HS-27A (cell line): ENCODE measurements at regions not wholly inside any gene's neighbourhood (a gene's known extent, or its start where the extent isn't known, plus 50 kb on each side); places are given as distances from the start of the nearest gene placed in this dataset.

Experiments
- DNase-seq: peaks from one replicate; pipeline ENCODE4 v3.0.0-alpha.2; 2012; ENCODE audit warnings: low read depth, missing footprints

DNA sequence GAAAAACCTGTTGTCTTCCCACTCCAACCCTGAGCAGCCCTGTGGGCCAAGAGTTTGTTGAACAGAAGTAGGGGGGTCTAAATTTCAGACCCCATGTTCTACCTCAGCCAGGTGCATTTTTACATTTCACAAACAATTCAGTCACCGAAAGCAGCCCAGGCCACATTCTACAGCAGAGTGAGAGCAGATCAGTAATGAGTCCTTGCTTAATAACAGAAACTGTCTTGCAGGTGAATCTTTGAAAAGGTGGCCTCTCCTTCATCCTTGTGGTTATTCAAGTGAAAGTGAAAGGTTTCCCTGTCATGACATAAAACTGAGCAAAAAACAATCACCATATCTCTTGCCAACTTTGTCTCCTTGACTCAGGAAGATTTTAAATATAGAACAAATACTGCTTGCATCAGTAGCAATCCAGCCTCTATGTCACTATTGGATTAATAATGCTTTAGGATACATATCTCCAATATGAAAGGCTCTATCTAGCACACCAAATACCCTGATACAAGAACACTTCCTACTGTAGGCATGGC lies 670.2 kb downstream of the DIAPH3 start:
- DNase-seq: no peak

GRCh38 chr13:59494151-59494550 lies 669.6 kb downstream of the DIAPH3 start:
- no peak for DNase-seq

DNA sequence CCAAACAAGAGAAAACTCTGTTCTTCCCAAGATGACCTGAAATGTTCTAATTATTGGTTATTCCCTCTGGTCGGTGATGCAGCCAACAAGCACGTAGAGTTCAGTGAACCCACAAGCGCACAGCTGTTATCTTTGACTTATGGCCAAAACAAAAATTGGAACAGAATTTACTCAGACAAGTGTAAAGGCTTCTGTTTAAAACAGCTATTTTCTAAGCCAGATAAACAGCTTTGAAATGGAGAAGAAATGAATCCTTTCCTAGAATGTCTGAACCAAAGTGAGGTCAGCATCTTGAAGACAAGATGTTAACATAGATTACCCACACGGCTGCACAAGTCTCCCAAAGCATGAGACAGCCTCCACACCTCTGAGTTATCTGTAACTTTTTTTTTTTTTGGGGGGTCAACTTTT lies 669.2 kb downstream of the DIAPH3 start:
- peak; percentile 66 for DNase-seq

- DNase-seq: no peak
These were observed 668.4 kb downstream of the DIAPH3 start for GRCh38 chr13:59495299-59495698.

DNA sequence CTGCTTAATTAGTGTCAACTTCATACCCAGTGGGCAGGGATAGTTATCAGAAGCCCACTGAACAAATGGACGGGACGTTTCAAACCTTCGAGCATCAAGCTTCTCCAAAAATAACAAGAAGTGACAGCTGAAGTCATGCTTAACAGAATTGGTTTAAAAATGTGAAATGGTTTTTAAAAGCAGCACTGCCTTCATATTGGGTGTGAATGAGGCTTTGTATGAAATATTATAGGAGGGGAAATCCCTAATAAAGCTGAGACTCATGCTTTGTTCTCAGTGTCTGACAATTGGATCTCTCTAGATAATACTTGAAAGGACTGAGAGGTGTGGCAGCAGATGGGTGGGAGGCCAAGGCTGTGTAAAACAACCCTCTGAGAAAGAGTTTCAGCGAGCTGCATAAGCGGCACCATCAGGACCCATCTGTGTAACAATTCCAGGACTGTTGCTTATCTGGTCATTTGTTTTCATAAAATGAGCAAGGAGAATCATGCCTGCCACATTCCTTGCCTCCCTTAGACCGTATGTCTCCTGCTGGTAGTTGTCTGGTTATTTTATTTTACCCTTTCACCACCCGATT lies 667.7 kb downstream of the DIAPH3 start:
- no peak for DNase-seq

- no peak for DNase-seq
These were observed 666.0 kb downstream of the DIAPH3 start for GRCh38 chr13:59497621-59498247.

- DNase-seq: no peak
These were observed 662.7 kb downstream of the DIAPH3 start for GRCh38 chr13:59501004-59501403.

DNA sequence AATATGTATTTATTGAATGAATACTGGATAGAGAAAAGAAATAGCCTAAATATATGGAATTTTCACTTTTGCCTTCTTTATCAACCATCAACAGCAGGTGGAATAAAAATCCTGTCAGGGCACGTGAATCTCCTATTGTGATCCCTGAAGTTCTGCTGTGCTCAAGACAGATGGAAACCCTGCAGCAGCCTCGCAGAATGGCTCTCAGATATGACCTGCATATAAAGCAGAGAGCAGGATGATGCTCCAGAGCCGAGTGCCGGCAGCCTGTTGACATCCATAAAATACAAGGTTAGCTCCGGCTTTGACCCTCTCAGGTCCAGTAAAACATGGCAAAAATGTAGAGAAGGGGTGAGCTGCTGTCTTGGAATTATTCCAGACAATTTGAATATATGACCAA lies 659.3 kb downstream of the DIAPH3 start:
- DNase-seq: no peak

DNA sequence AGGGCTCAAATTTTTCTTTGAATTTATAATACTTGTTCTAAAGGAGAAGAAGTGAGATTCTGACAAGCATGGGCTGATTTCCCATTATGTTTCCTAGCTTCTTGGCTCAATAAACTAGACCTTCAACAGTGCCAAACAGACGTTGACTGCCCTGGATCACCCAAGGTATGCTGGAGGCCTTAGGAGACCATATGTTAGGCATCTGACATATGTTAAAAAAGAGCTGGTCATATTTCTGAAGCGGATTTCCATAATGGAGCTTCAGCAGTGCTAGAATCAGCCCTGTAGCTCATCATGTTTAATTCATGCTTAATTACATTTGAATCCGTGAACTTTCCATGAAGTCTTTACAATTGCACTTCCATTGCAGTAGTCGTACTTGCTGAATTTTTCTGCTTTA lies 653.3 kb downstream of the DIAPH3 start:
- no peak for DNase-seq

DNA sequence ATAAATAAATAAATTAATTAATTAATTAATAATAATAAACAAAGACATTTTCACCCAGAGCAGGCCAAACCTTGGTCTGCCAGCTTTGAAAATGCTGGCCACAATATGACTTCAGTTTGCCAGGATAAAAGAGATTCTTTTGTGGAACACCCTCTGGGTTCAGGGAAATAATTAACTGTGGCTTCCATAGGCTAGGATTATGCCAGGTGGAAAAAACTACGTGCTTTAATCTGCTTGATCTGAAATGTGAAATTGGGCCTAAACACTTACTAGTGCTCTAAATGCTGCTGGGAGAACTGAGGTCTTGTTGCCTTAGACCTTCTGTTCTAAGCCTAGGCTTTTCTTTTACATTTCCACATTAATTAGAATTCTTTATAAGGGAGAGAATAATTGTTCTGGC lies 650.0 kb downstream of the DIAPH3 start:
- DNase-seq: no peak

GRCh38 chr13:59514316-59514715 lies 649.4 kb downstream of the DIAPH3 start:
- no peak for DNase-seq

DNA sequence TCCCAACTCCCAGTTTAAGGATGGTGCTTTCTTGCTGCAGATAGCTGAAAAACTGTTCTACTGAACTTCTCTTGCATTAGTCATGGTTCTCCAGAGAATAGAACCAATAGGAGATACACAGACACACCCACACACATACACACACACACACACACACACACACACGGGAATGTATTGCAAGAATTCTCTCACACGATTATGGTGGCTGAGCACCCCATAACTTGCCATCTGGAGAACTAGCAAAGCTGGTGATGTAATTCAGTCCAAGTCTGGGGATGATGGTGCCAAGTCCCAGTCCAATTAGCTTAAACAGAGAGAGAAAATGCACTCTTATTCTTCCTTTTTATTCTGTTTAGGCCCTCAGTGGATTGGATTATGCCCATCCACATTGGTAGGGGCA lies 643.9 kb downstream of the DIAPH3 start:
- no peak for DNase-seq

- no peak for DNase-seq
These were observed 642.2 kb downstream of the DIAPH3 start for GRCh38 chr13:59521549-59521948.

GRCh38 chr13:59522652-59523051 lies 641.1 kb downstream of the DIAPH3 start:
- DNase-seq: no peak

DNA sequence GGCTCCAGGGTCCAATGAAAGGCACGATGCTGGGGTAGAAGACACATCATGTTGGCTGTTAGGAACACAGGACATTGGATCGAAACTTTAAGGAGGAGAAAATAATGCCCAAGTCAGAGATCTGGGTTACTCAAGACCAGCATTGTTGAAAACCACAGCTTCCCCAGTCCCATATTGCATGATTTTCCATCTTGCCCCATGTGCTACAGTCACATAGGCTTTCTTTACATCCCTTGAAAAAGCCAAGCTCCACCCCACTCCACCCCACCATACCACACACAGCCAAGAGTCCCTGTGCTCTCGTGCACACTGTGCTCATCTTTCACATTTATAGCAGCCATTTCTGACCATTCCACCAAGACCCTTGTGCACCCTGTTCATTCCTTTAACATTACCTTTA lies 636.2 kb downstream of the DIAPH3 start:
- no peak for DNase-seq

DNA sequence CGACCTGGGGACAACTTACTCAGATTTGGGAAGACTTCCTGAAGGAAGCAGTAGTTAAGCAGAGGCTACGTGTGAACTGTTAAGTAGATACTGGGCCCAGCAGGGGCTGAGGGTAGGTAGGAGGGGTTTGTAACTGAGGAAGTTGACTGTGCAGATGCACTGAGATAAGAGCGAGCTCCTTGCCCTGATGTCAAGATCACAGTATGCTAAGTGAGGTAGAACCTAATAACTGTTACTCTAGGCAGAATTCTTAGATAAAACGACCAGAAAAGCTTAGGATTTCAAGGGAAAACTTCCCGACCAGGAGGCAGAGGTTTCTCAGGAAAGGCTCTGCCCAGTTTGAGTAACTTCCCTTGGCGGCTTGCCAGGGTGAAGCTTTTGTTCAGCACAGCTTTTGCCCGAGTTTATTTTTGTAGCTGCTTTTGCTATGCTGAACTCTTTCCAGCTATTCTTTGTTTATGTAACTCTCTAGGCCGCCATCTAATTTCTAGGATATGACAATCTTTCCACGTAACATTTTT lies 632.1 kb downstream of the DIAPH3 start:
- DNase-seq: peak; percentile 51

GRCh38 chr13:59532405-59532804 lies 631.3 kb downstream of the DIAPH3 start:
- DNase-seq: no peak

GRCh38 chr13:59533561-59534555 lies 629.9 kb downstream of the DIAPH3 start:
- DNase-seq: peak; percentile 9

GRCh38 chr13:59534806-59535205 lies 628.9 kb downstream of the DIAPH3 start:
- no peak for DNase-seq

DNA sequence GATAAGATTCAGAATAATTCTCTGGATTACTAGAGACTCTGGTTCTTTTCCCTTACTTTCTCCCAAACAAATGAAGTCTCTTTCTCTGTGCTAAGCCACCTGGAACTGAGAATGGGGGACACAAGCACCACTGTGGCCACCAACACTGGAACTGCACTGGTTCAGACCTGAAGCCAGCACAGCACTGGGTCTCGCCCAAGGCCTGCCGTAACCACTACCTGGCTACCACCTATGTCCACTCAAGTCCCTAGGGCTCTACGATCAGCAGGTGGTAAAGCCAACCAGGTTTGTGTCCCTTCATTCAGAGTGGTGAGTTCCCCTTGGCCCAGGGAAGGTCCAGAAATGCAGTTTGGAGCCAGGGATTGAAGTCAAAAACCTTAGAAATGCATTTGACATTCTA lies 626.2 kb downstream of the DIAPH3 start:
- no peak for DNase-seq

- no peak for DNase-seq
These were observed 625.2 kb downstream of the DIAPH3 start for GRCh38 chr13:59538512-59538911.

DNA sequence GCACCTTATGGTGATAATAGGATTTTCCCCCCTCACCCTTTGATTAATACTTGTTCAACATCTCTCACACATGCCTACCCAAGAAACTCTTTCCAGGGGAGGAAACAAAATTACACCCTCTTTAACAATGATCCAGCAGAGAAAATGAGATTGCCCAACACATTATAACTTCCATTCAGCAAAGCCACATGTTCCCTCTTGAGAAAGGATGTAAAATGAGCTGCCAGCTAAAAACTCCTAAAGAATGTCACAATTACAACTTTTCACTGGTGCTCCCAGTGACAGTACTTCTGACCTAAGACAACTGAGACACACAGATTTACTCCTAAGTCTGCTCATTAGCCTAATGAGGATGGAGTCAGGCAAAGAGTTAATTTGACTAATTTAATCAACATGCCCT lies 621.4 kb downstream of the DIAPH3 start:
- no peak for DNase-seq

DNA sequence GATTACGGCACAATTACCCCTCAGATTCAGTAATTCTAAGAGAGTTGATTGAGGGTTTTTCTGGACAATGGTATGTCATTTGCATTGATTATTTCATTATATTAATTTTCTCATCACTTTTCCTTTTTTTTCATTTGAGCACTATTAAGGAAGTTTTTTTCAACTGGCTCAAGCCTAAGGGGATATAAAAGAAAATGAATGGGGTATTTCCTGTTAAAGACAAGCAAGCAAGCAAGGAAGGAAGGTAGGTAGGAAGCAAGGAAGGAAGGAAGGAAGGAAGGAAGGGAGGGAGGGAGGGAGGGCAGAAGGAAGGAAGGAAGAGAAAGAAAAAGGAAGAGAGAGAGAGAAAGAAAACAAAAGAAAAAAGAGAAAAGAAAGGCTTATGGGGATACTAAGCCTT lies 620.3 kb downstream of the DIAPH3 start:
- no peak for DNase-seq
